NK-92 treated with Interleukin-12 subunit alpha and Interleukin-12 subunit beta, amount 100 ng/mL, for 24 hours (cell line): ENCODE measurements at regions not wholly inside any gene's neighbourhood (a gene's known extent, or its start where the extent isn't known, plus 50 kb on each side); places are given as distances from the start of the nearest gene placed in this dataset.

ENCODE experiments used
- DNase-seq: peaks from one replicate; lab custom pipeline; 2025; lab: John Stamatoyannopoulos, UW

DNA sequence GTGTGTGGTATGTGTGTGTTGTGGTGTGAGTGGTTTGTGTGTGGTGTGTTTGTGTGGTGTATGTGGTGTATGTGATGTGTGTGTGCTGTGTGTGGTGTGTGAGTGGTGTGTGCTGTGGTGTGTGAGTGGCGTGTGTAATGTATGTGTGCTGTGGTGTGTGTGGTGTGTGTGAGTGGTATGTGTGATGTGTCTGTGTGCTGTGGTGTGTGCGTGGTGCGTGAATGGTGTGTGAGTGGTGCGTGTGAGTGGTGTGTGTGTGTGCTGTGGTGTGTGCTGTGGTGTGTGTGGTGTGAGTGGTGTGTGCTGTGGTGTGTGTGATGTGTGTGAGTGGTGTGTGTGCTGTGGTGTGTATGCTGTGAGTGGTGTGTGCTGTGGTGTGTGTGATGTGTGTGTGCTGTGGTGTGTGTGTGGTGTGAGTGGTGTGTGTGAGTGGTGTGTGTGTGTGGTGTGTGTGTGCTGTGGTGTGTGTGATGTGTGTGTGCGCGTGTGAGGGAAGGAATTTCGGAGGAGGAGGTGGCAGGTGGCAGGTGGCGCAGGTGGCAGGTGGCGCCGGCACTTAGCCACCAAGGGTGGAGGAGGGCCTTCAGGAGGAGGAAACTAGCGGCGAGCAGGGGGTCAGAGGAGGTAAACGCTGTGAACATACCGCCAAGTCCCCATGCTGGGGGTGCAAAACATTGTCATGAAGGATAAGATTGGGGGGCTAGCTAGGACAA lies 191.8 kb downstream of the MELK start:
- no peak for DNase-seq

GRCh38 chr9:36765077-36765390 lies 192.3 kb downstream of the MELK start:
- no peak for DNase-seq

GRCh38 chr9:36765468-36766341 lies 193.0 kb downstream of the MELK start:
- DNase-seq = no peak

DNA sequence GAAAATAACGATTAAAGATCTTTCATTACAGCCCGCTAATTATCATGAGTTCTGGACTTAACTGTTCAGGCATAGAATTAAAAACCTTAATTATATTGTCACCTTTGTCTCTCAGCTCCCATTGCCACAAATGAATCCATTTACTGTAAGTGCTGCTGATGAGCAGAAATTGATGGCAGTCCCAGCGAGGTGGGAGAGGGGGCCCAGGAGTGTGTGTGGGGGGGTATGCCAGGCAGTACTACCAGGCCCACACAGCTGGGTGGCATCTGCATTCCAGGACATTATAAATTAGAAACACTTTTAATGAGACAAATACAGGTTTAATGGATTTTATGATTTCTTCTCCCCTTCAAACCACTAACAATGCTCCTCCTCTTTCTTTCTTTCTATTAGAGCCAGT lies 196.0 kb downstream of the MELK start:
- no peak for DNase-seq

- DNase-seq = no peak
These were observed 197.3 kb downstream of the MELK start for GRCh38 chr9:36770025-36770424.

GRCh38 chr9:36772449-36773403 lies 200.0 kb downstream of the MELK start:
- DNase-seq = no peak

GRCh38 chr9:36778682-36779081 lies 206.0 kb downstream of the MELK start:
- no peak for DNase-seq

GRCh38 chr9:36779582-36779981 lies 206.9 kb downstream of the MELK start:
- no peak for DNase-seq

GRCh38 chr9:36780186-36780585 lies 207.5 kb downstream of the MELK start:
- DNase-seq = no peak

GRCh38 chr9:36781533-36781932 lies 208.8 kb downstream of the MELK start:
- DNase-seq = no peak
